Smooth muscle cell (in vitro differentiated cells): ENCODE measurements at regions not wholly inside any gene's neighbourhood (a gene's known extent, or its start where the extent isn't known, plus 50 kb on each side); places are given as distances from the start of the nearest gene placed in this dataset.

Source experiments
- DNase-seq: peaks from one replicate; lab custom pipeline; 2025; ENCODE audit not compliant: unreplicated experiment; lab: John Stamatoyannopoulos, UW
- H2AFZ ChIP-seq: fragments of 200-600 bp; sonication (generic); 2 replicates; pipeline ENCODE4 v1.6.0; 2016; ENCODE audit warnings: antibody characterized with exemption, low read depth, mild to moderate bottlenecking
- H3F3A ChIP-seq: fragments of 200-600 bp; sonication (generic); 2 replicates; pipeline ENCODE4 v1.6.0; 2017; ENCODE audit warnings: antibody characterized with exemption, low read depth
- H3K27ac ChIP-seq: fragments of 200-600 bp; sonication (generic); 2 replicates; pipeline ENCODE4 v1.5.1; 2016; ENCODE audit warnings: low read depth, mild to moderate bottlenecking
- H3K27me3 ChIP-seq: fragments of 200-600 bp; sonication (generic); 2 replicates; pipeline ENCODE4 v1.6.1; 2016; ENCODE audit warnings: low read depth, mild to moderate bottlenecking
- H3K36me3 ChIP-seq: fragments of 200-600 bp; sonication (generic); 2 replicates; pipeline ENCODE4 v1.5.1; 2016; ENCODE audit warnings: low read depth
- H3K4me1 ChIP-seq: fragments of 200-600 bp; sonication (generic); 2 replicates; pipeline ENCODE4 v1.5.1; 2016; ENCODE audit warnings: low read depth
- H3K4me2 ChIP-seq: fragments of 200-600 bp; sonication (generic); 2 replicates; pipeline ENCODE4 v1.6.0; 2016; ENCODE audit warnings: mild to moderate bottlenecking
- H3K4me3 ChIP-seq: fragments of 200-600 bp; sonication (generic); 2 replicates; pipeline ENCODE4 v1.5.1; 2016; ENCODE audit warnings: mild to moderate bottlenecking
- H3K79me2 ChIP-seq: fragments of 200-600 bp; sonication (generic); 2 replicates; pipeline ENCODE4 v1.6.0; 2016; ENCODE audit warnings: low read depth, mild to moderate bottlenecking
- H3K9ac ChIP-seq: fragments of 200-600 bp; sonication (generic); 2 replicates; pipeline ENCODE4 v1.6.0; 2016; ENCODE audit warnings: low read depth
- H3K9me3 ChIP-seq: fragments of 200-600 bp; sonication (generic); replicated peaks from 2 replicates; pipeline ENCODE4 v1.5.1; 2016; ENCODE audit warnings: low read depth
- H4K20me1 ChIP-seq: fragments of 200-600 bp; sonication (generic); 2 replicates; pipeline ENCODE4 v1.6.0; 2016; ENCODE audit warnings: low read depth
- WGBS: methylation state at CpG from one replicate; pipeline ENCODE4 v1.1.7; 2016; ENCODE audit warnings: low lambda C conversion rate; 5-methylcytosine and 5-hydroxymethylcytosine counted together
- TF ChIP-seq, protein P1 (sequence below): fragments of 200-600 bp; sonication (generic); IDR thresholded peaks from 2 replicates; pipeline ENCODE4 v1.5.1; 2017; ENCODE audit warnings: borderline replicate concordance, mild to moderate bottlenecking, antibody characterized with exemption; ENCODE audit not compliant: insufficient read depth, poor library complexity, severe bottlenecking

DNA sequence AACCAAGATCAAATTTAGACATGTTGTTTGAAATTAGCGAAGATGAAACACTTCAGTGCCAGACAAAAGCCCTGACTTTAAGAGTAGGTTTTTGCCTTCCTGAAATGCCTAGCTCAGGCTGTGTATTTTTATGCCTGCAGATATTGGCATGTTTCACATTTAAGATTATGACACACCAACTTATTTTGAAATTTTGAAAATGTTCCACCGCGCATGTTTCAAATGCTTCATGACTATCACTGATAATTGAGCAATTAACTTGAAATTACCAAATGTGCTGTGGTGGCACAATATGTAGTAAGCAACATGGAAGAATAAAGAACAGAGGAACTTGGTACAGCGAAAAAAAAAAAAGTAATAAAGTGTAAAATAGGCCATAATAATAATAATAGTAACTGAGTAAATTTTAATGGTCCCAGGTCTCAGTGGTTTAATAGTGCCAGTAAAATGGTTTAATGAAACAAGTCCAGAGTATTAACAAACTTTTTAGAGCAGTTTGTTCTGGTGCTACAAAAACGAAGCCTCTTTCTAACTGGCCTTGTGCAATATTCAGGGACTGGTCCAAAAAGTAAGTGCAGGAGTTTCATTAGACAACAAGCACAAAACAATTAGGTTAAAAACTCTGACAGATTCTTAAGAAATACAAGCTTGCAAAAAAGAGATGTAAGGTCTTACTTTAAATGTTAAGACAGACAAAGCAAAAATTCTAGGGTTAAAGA lies 112.5 kb upstream of the SOX6 start:
- peak overlapping the region; percentile 18 for H3K4me2 ChIP-seq

DNA sequence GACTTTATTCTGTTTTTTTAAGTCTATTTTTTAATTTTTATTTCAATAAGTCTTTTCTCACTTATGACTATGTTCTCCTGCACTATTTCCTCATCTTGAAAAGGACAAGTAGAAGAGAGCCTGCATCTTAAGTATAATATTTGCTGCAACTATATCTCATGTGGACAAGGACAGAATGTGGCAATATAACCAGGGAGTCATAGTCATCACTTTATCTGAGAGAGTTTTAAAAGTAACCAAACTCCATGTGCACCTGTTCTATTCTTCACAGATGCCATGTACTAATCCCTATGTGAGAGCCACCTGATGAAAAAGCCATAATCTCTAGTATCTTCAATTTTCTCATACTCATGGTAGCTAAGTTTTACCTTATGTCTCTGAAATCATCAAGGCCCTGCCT lies 104.2 kb upstream of the SOX6 start:
- no peaks in the 10 kb centered on the region for H3K9me3 ChIP-seq
- TF ChIP-seq, protein P1, sequence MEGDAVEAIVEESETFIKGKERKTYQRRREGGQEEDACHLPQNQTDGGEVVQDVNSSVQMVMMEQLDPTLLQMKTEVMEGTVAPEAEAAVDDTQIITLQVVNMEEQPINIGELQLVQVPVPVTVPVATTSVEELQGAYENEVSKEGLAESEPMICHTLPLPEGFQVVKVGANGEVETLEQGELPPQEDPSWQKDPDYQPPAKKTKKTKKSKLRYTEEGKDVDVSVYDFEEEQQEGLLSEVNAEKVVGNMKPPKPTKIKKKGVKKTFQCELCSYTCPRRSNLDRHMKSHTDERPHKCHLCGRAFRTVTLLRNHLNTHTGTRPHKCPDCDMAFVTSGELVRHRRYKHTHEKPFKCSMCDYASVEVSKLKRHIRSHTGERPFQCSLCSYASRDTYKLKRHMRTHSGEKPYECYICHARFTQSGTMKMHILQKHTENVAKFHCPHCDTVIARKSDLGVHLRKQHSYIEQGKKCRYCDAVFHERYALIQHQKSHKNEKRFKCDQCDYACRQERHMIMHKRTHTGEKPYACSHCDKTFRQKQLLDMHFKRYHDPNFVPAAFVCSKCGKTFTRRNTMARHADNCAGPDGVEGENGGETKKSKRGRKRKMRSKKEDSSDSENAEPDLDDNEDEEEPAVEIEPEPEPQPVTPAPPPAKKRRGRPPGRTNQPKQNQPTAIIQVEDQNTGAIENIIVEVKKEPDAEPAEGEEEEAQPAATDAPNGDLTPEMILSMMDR: no peak
- DNase-seq: no peak

More for the DNA sequence above, 112.5 kb upstream of the SOX6 start:
- Histone ChIP-seq H3K36me3 (no peaks in the 10 kb centered on the region), H3K9ac (no peak overlapping the region), H3K79me2 (peaks cover 5% of the 10 kb centered on the region), H2AFZ (no peak overlapping the region), H3F3A (no peaks in the 10 kb centered on the region), H3K4me3 (no peak overlapping the region), H4K20me1 (no peaks in the 10 kb centered on the region), H3K27me3 (no peaks in the 10 kb centered on the region), H3K27ac (no peak overlapping the region), H3K4me1 (no peaks in the 10 kb centered on the region), H3K9me3 (no peaks in the 10 kb centered on the region)
- DNase-seq: no peak
- TF ChIP-seq, protein P1: no peak
- WGBS: 92% methylated on average over 5 of the region's 5 CpGs

DNA sequence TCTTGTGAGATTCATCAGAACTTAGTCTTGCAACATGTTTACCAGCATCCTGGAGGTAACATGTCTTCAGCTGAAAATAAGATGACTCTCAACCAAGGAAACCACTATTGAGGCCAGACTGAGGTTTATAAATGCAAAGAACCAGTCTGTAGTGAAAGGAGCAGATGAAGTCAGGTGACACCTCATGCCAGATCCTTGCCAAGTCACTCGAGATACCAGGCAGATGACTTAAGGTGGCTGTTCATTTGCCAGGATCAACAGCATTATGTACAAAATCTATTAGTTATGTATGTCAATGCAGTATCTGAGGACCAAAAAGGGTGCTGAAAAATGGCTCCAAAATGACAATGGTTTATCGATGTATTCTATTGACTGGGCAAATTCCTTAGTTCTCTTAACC lies 100.0 kb upstream of the SOX6 start:
- Histone ChIP-seq H3F3A (no peaks in the 10 kb centered on the region), H3K9ac (no peak overlapping the region), H3K4me3 (no peak overlapping the region), H3K79me2 (no peaks in the 10 kb centered on the region), H3K36me3 (no peaks in the 10 kb centered on the region), H3K9me3 (no peaks in the 10 kb centered on the region), H3K27me3 (no peaks in the 10 kb centered on the region), H4K20me1 (no peaks in the 10 kb centered on the region), H3K27ac (no peak overlapping the region), H3K4me1 (no peaks in the 10 kb centered on the region), H2AFZ (no peak overlapping the region), H3K4me2 (no peak overlapping the region)
- WGBS: 88% methylated on average over 2 of the region's 2 CpGs
- TF ChIP-seq, protein P1: no peak
- no peak for DNase-seq

More for the DNA sequence above, 104.2 kb upstream of the SOX6 start:
- H3K9ac ChIP-seq: no peak overlapping the region
- no peak overlapping the region for H3K4me3 ChIP-seq
- peaks cover 4% of the 10 kb centered on the region for H3K79me2 ChIP-seq
- no peaks in the 10 kb centered on the region for H3K27me3 ChIP-seq
- H3K4me1 ChIP-seq: no peaks in the 10 kb centered on the region
- H3F3A ChIP-seq: no peaks in the 10 kb centered on the region
- no peaks in the 10 kb centered on the region for H4K20me1 ChIP-seq
- no peak overlapping the region for H3K27ac ChIP-seq
- no peak overlapping the region for H2AFZ ChIP-seq
- no peaks in the 10 kb centered on the region for H3K36me3 ChIP-seq
- H3K4me2 ChIP-seq: no peak overlapping the region

DNA sequence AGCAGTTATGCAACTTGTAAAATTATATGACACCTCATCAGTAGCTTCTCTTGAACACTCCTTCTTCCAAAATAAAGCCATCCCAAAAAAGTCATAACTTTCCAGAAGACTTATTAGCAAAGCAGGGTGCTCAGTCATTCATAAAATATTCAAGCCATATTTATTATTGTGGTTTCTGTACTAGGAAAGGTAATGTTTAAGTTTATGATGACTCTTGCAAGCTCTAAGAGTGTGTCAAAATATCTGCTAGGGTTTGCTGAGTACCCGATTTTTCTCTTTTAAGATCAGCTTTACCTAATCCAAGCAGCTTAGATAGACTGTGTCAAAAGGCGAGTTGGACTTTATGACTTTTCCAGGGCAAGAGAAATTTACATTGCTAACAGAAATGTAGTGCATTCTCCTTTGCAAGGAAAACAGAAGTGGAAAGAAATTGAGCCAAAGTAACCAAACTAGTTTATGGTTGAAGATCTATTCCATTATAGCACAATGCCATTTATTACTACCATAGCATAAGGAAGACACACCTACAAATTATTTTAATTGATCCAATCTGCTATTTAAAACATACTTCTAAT lies 98.0 kb upstream of the SOX6 start:
- H3K4me3 ChIP-seq: no peak overlapping the region
- no peaks in the 10 kb centered on the region for H3K9me3 ChIP-seq
- no peaks in the 10 kb centered on the region for H3K36me3 ChIP-seq
- H3K9ac ChIP-seq: no peak overlapping the region
- no peaks in the 10 kb centered on the region for H3K79me2 ChIP-seq
- no peak overlapping the region for H3K4me2 ChIP-seq
- H3F3A ChIP-seq: no peaks in the 10 kb centered on the region
- TF ChIP-seq, protein P1: no peak
- no peak for DNase-seq
- H4K20me1 ChIP-seq: no peaks in the 10 kb centered on the region
- H2AFZ ChIP-seq: no peak overlapping the region
- no peak overlapping the region for H3K27ac ChIP-seq
- no peaks in the 10 kb centered on the region for H3K27me3 ChIP-seq
- 16% methylated on average over 2 of the region's 2 CpGs for WGBS
- no peaks in the 10 kb centered on the region for H3K4me1 ChIP-seq
